ENCODE measurements at regions not wholly inside any gene's neighbourhood (a gene's known extent, or its start where the extent isn't known, plus 50 kb on each side); places are given as distances from the start of the nearest gene placed in this dataset.

GRCh38 chr1:78401148-78401547 lies 89.6 kb upstream of the PTGFR start:
- TF ChIP-seq ZNF571 (tag by site-specific recombination; IDR thresholded peaks at IDR 0.05): no peak
- TF ChIP-seq BCL11A (tag by site-specific recombination; IDR thresholded peaks at IDR 0.05; ENCODE audit: low read depth): no peak
- no peak for TF ChIP-seq ZNF175 (tag by site-specific recombination; IDR thresholded peaks at IDR 0.05)
- TF ChIP-seq PATZ1 (tag by site-specific recombination; IDR thresholded peaks at IDR 0.05): no peak
- TF ChIP-seq CTCF (tag by site-specific recombination; IDR thresholded peaks at IDR 0.05): no peak
- no peak for TF ChIP-seq FEZF1 (tag by site-specific recombination; IDR thresholded peaks at IDR 0.05)
- no peak for TF ChIP-seq ZNF140 (tag by site-specific recombination; IDR thresholded peaks at IDR 0.05)

Measured in HEK293 (cell line).